SK-N-MC (cell line): ENCODE measurements at regions not wholly inside any gene's neighbourhood (a gene's known extent, or its start where the extent isn't known, plus 50 kb on each side); places are given as distances from the start of the nearest gene placed in this dataset.

Experiments
- EZH2 ChIP-seq: fragments of 200-600 bp; sonication (generic); IDR thresholded peaks from one replicate; pipeline ENCODE4 v1.6.1; 2017; ENCODE audit warnings: antibody characterized with exemption
- FOXP2 ChIP-seq: optimal IDR thresholded peaks from 2 replicates; pipeline ENCODE3; 2011; ENCODE audit warnings: mild to moderate bottlenecking, moderate library complexity; ENCODE audit not compliant: insufficient read depth; ENCODE audit errors: extremely low read length, control extremely low read depth
- POLR2AphosphoS5 ChIP-seq: IDR thresholded peaks from 2 replicates; pipeline ENCODE4 v1.6.1; 2012; ENCODE audit warnings: mild to moderate bottlenecking, low read depth, low read length, borderline replicate concordance

DNA sequence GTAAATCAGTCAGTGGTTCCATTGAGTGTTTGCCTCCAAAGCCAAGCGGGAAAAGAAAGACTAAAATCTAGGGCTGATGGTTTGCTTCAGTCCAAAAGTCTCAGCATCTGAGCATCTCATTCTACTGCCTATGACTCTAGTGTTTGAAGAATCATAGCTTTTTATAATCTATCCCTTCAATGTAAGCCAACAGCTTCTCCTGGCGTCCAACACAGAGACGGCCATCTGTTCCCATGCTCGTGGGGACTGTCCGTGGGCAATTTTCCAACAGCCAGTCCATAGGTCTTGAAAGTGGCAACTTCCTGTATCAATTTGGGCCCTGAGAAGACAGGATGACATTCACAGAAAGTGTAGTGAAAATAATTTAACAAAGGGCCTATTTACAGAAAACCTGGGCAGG, 544.4 kb upstream of the TMEM132C start:
- no peak for TF ChIP-seq EZH2
- TF ChIP-seq POLR2AphosphoS5, result no peak
- TF ChIP-seq FOXP2, result no peak
